ENCODE measurements at regions not wholly inside any gene's neighbourhood (a gene's known extent, or its start where the extent isn't known, plus 50 kb on each side); places are given as distances from the start of the nearest gene placed in this dataset.

DNA sequence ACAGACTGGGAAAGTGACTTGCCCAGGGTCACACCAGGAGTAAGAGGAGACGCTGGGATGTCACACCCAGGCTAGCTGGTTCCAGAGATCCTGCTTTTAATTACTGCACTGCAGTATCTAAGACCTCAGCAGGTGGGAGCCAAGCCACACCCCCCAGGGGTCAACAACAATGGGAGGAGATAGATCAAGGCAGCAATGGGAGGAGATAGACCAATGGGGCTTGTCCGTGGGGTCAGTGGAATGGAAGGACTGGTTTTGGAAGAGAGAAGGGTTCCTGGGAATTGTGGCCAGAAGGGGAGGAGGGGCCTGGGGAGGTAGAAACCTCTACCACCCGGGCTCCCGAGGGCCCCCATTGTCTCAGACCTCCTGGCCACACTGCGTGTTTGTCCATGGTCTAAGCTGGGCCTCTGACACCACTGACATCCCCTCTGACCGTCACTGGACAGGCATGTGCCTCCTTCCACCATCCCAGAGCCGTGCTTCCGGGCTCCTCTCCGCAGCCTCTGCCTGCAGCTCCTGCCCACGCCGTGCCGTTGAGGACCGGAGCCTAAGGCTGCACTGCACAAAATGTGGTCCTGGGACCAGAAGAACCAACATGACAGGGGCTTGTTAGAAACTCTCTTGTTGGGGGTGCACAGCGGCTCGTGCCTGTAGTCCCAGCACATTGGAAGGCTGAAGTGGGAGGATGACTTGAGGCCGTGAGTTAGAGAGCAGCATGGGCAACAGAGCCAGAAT lies 69.8 kb upstream of the RPH3AL start (continued):
- TF ChIP-seq, protein P1, sequence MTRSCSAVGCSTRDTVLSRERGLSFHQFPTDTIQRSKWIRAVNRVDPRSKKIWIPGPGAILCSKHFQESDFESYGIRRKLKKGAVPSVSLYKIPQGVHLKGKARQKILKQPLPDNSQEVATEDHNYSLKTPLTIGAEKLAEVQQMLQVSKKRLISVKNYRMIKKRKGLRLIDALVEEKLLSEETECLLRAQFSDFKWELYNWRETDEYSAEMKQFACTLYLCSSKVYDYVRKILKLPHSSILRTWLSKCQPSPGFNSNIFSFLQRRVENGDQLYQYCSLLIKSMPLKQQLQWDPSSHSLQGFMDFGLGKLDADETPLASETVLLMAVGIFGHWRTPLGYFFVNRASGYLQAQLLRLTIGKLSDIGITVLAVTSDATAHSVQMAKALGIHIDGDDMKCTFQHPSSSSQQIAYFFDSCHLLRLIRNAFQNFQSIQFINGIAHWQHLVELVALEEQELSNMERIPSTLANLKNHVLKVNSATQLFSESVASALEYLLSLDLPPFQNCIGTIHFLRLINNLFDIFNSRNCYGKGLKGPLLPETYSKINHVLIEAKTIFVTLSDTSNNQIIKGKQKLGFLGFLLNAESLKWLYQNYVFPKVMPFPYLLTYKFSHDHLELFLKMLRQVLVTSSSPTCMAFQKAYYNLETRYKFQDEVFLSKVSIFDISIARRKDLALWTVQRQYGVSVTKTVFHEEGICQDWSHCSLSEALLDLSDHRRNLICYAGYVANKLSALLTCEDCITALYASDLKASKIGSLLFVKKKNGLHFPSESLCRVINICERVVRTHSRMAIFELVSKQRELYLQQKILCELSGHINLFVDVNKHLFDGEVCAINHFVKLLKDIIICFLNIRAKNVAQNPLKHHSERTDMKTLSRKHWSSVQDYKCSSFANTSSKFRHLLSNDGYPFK (CRISPR knock-in tag; IDR thresholded peaks at IDR 0.05; ENCODE audit: borderline replicate concordance): peak; percentile 40; the same call in 1 of the 2 replicates
- TF ChIP-seq RARG (CRISPR knock-in tag; IDR thresholded peaks at IDR 0.05; ENCODE audit: low read depth) (no peak), ZNF263 (CRISPR knock-in tag; IDR thresholded peaks at IDR 0.05) (no peak), KAT8 (CRISPR knock-in tag; IDR thresholded peaks at IDR 0.05) (no peak), ZNF362 (CRISPR knock-in tag; IDR thresholded peaks at IDR 0.05; ENCODE audit: borderline replicate concordance) (0 out of 2 replicates have a peak, but pooled peaks have one; percentile 8), GABPB1 (CRISPR knock-in tag; IDR thresholded peaks at IDR 0.05) (peak; percentile 23; the same call in 1 of the 2 replicates), MYC (CRISPR knock-in tag; IDR thresholded peaks at IDR 0.05; ENCODE audit: borderline replicate concordance) (no peak), ZNF816 (CRISPR knock-in tag; IDR thresholded peaks at IDR 0.05; ENCODE audit: borderline replicate concordance) (no peak), HNRNPLL (IDR thresholded peaks at IDR 0.05; ENCODE audit: low read depth, low read length, poor library complexity, severe bottlenecking) (peak; percentile 27)
- TF ChIP-seq, protein P2, sequence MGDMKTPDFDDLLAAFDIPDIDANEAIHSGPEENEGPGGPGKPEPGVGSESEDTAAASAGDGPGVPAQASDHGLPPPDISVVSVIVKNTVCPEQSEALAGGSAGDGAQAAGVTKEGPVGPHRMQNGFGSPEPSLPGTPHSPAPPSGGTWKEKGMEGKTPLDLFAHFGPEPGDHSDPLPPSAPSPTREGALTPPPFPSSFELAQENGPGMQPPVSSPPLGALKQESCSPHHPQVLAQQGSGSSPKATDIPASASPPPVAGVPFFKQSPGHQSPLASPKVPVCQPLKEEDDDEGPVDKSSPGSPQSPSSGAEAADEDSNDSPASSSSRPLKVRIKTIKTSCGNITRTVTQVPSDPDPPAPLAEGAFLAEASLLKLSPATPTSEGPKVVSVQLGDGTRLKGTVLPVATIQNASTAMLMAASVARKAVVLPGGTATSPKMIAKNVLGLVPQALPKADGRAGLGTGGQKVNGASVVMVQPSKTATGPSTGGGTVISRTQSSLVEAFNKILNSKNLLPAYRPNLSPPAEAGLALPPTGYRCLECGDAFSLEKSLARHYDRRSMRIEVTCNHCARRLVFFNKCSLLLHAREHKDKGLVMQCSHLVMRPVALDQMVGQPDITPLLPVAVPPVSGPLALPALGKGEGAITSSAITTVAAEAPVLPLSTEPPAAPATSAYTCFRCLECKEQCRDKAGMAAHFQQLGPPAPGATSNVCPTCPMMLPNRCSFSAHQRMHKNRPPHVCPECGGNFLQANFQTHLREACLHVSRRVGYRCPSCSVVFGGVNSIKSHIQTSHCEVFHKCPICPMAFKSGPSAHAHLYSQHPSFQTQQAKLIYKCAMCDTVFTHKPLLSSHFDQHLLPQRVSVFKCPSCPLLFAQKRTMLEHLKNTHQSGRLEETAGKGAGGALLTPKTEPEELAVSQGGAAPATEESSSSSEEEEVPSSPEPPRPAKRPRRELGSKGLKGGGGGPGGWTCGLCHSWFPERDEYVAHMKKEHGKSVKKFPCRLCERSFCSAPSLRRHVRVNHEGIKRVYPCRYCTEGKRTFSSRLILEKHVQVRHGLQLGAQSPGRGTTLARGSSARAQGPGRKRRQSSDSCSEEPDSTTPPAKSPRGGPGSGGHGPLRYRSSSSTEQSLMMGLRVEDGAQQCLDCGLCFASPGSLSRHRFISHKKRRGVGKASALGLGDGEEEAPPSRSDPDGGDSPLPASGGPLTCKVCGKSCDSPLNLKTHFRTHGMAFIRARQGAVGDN (CRISPR knock-in tag; IDR thresholded peaks at IDR 0.05): peak; percentile 79
- TF ChIP-seq, protein P3, sequence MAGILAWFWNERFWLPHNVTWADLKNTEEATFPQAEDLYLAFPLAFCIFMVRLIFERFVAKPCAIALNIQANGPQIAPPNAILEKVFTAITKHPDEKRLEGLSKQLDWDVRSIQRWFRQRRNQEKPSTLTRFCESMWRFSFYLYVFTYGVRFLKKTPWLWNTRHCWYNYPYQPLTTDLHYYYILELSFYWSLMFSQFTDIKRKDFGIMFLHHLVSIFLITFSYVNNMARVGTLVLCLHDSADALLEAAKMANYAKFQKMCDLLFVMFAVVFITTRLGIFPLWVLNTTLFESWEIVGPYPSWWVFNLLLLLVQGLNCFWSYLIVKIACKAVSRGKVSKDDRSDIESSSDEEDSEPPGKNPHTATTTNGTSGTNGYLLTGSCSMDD (CRISPR knock-in tag; IDR thresholded peaks at IDR 0.05): no peak

Measured in HepG2 (cell line).